H1 (cell line): ENCODE measurements at regions not wholly inside any gene's neighbourhood (a gene's known extent, or its start where the extent isn't known, plus 50 kb on each side); places are given as distances from the start of the nearest gene placed in this dataset.

Experiments
- EZH2 ChIP-seq: fragments of 200-600 bp; sonication (generic); IDR thresholded peaks from 2 replicates; pipeline ENCODE4 v1.7.1; 2012; ENCODE audit warnings: low read depth, mild to moderate bottlenecking, moderate library complexity, low read length, inconsistent platforms; ENCODE audit not compliant: severe bottlenecking
- MAFK ChIP-seq: IDR thresholded peaks from 2 replicates; pipeline ENCODE4 v1.6.1; 2012; ENCODE audit warnings: low read depth, mild to moderate bottlenecking, improper control_type of control experiment, low read length
- TF ChIP-seq, protein P1 (sequence below), 3 experiments: IDR thresholded peaks; 1 replicate in 2 of 3; 2 replicates in 1 of 3; pipeline versions ENCODE4 v1.5.1 to v1.6.1; 2011; ENCODE audit warnings: low read length in 3 of 3, mild to moderate bottlenecking in 3 of 3, inconsistent platforms in 2 of 3, low read depth in 1 of 3, moderate library complexity in 1 of 3; ENCODE audit not compliant: insufficient read depth in 1 of 3; ENCODE audit errors: control extremely low read depth in 1 of 3

DNA sequence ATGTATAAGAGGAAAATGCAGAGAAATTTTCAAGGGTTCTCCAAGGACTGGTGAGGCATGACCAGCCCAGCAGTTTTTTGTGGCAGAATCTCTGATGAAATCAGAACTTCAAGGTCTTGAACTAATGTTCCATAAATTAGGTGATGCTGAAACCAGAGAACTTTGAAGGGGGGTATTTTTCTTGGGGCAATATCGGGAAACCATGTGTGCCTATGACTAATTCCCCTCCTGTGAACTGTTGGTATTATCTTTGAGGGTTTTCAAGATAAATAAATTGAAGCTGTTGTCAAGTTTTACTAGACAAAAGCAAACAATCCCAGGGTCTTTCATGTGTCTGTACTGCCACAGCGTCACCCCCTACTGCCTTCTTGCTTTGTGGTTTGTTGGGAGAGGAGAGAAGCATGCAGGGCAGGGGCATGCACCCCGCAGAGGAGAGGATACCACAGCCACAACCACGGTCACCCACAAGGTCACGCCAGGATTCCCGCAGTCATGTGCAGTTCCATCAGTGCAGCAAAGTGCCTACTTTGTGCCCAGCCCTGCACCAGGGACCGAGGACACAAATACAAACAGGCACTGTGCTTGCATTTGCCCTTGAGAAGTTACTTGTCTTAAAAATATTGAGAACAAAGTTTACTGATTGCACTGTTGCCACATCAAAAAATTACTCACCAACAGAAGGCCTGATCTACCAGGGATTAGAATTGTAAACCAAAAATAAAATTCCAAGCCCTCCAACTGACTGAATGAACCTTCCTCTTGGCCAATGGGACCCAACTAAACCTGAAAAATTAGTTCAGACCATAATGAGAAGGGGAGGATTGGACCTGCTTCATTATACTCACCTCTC, 413.3 kb upstream of the TRIB2 start (continued):
- no peak for TF ChIP-seq MAFK
- TF ChIP-seq EZH2 = no peak
- TF ChIP-seq, protein P1, sequence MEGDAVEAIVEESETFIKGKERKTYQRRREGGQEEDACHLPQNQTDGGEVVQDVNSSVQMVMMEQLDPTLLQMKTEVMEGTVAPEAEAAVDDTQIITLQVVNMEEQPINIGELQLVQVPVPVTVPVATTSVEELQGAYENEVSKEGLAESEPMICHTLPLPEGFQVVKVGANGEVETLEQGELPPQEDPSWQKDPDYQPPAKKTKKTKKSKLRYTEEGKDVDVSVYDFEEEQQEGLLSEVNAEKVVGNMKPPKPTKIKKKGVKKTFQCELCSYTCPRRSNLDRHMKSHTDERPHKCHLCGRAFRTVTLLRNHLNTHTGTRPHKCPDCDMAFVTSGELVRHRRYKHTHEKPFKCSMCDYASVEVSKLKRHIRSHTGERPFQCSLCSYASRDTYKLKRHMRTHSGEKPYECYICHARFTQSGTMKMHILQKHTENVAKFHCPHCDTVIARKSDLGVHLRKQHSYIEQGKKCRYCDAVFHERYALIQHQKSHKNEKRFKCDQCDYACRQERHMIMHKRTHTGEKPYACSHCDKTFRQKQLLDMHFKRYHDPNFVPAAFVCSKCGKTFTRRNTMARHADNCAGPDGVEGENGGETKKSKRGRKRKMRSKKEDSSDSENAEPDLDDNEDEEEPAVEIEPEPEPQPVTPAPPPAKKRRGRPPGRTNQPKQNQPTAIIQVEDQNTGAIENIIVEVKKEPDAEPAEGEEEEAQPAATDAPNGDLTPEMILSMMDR (IDR thresholded peaks at IDR 0.05; ENCODE audit: control extremely low read depth in 1 of 3, insufficient read depth in 1 of 3, low read depth in 1 of 3, low read length in 3 of 3) = no peak
